ENCODE measurements at regions not wholly inside any gene's neighbourhood (a gene's known extent, or its start where the extent isn't known, plus 50 kb on each side); places are given as distances from the start of the nearest gene placed in this dataset.
"Not testable (repeated sequence)": the region's sequence is repeated elsewhere in the genome, so short reads cannot be mapped to it uniquely, and the experiment has no call there.

GRCh38 chr13:22903301-22903700, 277.5 kb upstream of the SGCG start:
- Mint-ChIP-seq H3K27ac (no peak overlapping the region), H3K4me1 (no peaks in the 10 kb centered on the region), H3K27me3 (ENCODE audit: low read depth) (no peaks in the 10 kb centered on the region), H3K9me3 (peaks cover 25% of the 10 kb centered on the region), H3K36me3 (ENCODE audit: low read depth) (peaks cover 12% of the 10 kb centered on the region), H3K4me3 (no peak overlapping the region)
- no peak for TF ChIP-seq CTCF (IDR thresholded peaks at IDR 0.05; ENCODE audit: unreplicated experiment in 3 of 3)

DNA sequence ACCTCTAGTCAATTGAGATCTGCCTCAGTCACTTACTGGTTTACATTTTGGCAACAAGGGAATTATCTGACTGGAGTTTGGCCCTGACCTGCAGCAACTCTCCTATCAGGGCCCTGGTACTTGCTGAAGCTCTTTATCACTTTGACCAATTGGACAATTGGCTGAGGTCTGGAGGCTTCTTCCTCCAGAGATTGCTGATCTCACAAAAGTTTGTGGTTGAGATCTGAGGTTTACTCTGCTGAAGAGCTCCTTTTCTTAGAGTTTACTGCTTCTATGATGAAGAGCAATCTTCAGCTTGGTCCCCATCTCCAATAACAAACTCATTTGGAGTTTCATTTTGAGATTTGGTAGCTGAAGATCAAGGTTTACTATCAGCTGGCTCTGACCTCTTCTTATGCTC, 276.9 kb upstream of the SGCG start:
- TF ChIP-seq CTCF (IDR thresholded peaks at IDR 0.05; ENCODE audit: unreplicated experiment in 3 of 3): no peak
- no peak overlapping the region for H3K27ac Mint-ChIP-seq
- no peaks in the 10 kb centered on the region for H3K4me1 Mint-ChIP-seq
- H3K36me3 Mint-ChIP-seq (ENCODE audit: low read depth): peaks cover 16% of the 10 kb centered on the region
- H3K4me3 Mint-ChIP-seq: no peak overlapping the region
- no peaks in the 10 kb centered on the region for H3K27me3 Mint-ChIP-seq (ENCODE audit: low read depth)
- H3K9me3 Mint-ChIP-seq: peaks cover 25% of the 10 kb centered on the region

DNA sequence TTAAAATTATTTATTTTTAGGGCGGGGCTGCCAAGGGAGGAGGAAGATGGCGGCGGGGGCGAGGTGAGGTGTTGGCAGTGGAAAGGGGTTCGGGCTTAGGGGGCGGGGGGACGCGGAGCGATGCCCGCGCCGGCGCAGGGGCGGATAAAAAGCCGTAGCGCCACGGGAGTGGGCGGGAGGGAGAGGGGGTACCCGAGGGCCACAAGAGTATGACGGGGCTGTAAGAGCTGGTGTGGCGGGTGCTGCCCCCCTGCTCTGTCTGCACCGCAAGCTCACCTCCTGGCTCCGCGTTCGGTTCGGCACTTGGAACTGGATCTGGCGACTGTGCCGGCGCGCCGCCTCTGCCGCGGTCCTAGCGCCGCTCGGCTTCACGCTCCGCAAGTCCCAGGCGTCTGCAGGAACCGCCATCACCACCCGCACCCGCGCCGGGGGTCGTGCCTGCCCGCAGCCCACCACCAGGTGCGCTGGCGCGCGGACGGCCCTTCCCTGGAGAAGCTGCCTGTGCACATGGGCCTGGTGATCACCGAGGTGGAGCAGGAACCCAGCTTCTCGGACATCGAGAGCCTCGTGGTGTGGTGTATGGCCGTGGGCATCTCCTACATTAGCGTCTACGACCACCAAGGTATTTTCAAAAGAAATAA, 265.2 kb upstream of the SGCG start:
- TF ChIP-seq CTCF (IDR thresholded peaks at IDR 0.05; ENCODE audit: unreplicated experiment in 3 of 3): peak in 2 of 3 experiments; percentile 16 to 22
- Mint-ChIP-seq H3K4me3 (peak overlapping the region; percentile 82 to 90 (median 86)), H3K36me3 (ENCODE audit: low read depth) (no peaks in the 10 kb centered on the region), H3K27ac (peak overlapping the region; percentile 72 to 86 (median 84)), H3K27me3 (ENCODE audit: low read depth) (no peaks in the 10 kb centered on the region), H3K4me1 (peaks cover 12% of the 10 kb centered on the region), H3K9me3 (peaks cover 12% of the 10 kb centered on the region)

DNA sequence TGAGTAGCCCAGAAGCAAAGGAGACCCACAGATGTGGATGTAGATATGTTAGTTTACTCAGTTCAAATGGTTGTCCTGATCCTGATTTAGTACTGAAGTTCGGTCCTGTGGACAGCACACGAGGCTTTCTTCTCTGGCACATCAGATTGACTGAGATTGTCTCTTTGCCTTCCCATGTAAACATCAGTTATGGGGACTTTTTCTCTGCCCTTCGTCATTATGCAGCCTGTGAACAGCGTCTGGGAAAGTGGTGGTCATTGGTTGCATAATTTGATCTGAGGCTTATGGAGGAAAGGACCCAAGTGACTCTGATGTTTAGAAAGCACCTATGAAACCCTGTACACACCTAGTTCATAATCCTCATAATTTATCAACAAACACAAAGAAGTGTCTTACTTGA, 264.5 kb upstream of the SGCG start:
- H3K27me3 Mint-ChIP-seq (ENCODE audit: low read depth); H3K36me3 Mint-ChIP-seq (ENCODE audit: low read depth): not testable (repeated sequence)
- H3K27ac Mint-ChIP-seq: peak overlapping the region; percentile 72 to 86 (median 84)
- peaks cover 12% of the 10 kb centered on the region for H3K4me1 Mint-ChIP-seq
- H3K4me3 Mint-ChIP-seq: peak overlapping the region; percentile 82 to 90 (median 86)
- peaks cover 12% of the 10 kb centered on the region for H3K9me3 Mint-ChIP-seq

DNA sequence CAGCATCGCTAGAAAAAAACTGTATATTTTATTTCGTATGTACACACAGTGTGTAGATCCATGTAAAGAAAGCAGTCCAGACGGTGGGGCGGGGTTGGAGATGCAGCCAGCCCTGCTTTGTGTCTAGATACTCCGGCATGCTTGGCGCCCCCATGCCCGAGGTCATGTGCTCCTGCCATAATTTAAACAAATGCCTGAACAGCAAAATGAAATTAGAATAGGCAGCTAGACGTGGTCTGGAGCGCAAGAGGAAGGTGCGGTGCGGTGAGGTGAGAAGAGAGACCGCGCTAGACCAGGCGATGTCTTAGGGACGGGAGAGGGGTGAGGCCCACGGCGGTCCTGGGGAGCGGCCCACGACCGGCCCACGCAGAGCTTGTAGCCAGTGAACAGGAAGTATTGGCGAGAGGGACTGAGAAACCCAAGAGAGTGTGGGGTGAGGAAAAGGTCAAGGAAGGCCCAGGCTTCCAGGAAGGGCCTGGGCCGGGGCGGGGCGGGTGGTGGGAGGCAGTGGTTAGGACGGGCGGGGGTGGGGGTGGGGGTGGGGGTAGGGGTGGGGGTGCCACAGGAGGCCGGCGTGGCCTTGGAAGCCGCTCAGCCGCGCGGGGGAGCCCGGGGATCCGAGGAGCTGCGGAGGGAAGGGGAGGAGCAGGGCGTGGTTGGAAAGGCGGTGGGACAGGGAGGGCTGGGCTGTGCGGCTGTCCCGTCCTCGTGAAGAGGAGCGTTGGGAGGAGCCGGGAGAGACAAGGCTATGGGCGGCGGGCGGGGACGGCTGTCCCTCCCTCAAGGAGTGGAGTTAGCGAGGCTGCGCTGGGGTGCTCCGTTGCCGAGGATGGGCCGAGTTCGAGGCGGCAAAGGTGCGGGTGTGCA, 254.7 kb upstream of the SGCG start:
- no peaks in the 10 kb centered on the region for H3K36me3 Mint-ChIP-seq (ENCODE audit: low read depth)
- no peak for TF ChIP-seq CTCF (IDR thresholded peaks at IDR 0.05; ENCODE audit: unreplicated experiment in 3 of 3)

GRCh38 chr13:22926748-22927400, 253.9 kb upstream of the SGCG start:
- H3K4me3 Mint-ChIP-seq: peak overlapping the region; percentile 69 to 87 (median 76)
- H3K27me3 Mint-ChIP-seq (ENCODE audit: low read depth): no peaks in the 10 kb centered on the region
- H3K4me1 Mint-ChIP-seq: peaks cover 15% of the 10 kb centered on the region
- no peak for TF ChIP-seq CTCF (IDR thresholded peaks at IDR 0.05; ENCODE audit: unreplicated experiment in 3 of 3)
- H3K27ac Mint-ChIP-seq: peak overlapping the region in 2 of 3 experiments; percentile 34 to 96
- no peaks in the 10 kb centered on the region for H3K9me3 Mint-ChIP-seq
- H3K36me3 Mint-ChIP-seq (ENCODE audit: low read depth): no peaks in the 10 kb centered on the region

More for the DNA sequence above, 254.7 kb upstream of the SGCG start:
- H3K27ac Mint-ChIP-seq: peak overlapping the region; percentile 78 to 97 (median 96)
- peaks cover 15% of the 10 kb centered on the region for H3K4me1 Mint-ChIP-seq
- no peaks in the 10 kb centered on the region for H3K9me3 Mint-ChIP-seq
- peak overlapping the region; percentile 76 to 87 (median 84) for H3K4me3 Mint-ChIP-seq
- no peaks in the 10 kb centered on the region for H3K27me3 Mint-ChIP-seq (ENCODE audit: low read depth)

DNA sequence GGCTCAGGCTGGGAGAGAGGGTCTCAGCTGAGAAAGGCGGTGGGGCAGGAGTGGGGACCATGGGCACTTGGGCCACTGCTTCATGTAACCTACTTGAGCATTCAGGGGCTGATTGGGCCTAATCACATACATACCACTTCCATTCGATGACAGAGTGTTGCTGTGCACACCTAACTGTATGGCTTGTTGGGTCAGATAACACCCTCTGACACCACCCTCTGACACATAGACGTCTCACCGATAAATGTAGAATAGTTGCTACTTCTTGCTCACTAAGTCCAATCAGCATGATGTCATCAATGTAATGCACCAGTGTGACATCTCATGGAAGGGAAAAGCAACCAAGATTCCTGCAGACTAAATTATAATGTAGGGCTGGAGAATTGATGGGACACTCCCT, 252.9 kb upstream of the SGCG start:
- Mint-ChIP-seq H3K4me3 (peak overlapping the region; percentile 67 to 70 (median 69)), H3K27ac (peak overlapping the region in 1 of 3 experiments; percentile 0), H3K4me1 (peaks cover 15% of the 10 kb centered on the region)
- H3K27me3 Mint-ChIP-seq (ENCODE audit: low read depth); H3K9me3 Mint-ChIP-seq; H3K36me3 Mint-ChIP-seq (ENCODE audit: low read depth): not testable (repeated sequence)

Measured in nephron (organoid).